ENCODE measurements at regions not wholly inside any gene's neighbourhood (a gene's known extent, or its start where the extent isn't known, plus 50 kb on each side); places are given as distances from the start of the nearest gene placed in this dataset.

DNA sequence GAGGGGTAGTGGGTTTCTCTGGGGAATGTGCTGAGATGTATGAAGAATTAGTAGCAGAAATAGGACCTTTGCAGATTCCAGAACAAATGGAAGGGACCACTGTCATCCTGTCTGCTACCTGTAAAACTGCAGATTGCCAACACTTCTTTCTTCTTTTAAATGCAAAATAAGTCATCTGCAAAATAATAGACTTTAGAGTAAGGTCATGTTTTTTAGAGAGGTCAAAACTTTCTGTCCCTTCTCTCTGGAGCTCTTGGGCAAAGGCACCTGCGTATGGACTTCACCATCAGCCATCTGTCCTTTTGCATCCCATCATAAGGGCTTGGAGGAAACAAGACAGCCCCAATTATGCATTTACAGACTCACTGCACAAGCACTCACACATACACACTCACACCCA, 121.1 kb upstream of the PPARGC1A start:
- Mint-ChIP-seq H3K27me3 (ENCODE audit: unreplicated experiment) (no peaks in the 10 kb centered on the region), H3K4me1 (ENCODE audit: unreplicated experiment) (peaks cover 20% of the 10 kb centered on the region), H3K4me3 (ENCODE audit: unreplicated experiment) (no peak overlapping the region), H3K27ac (ENCODE audit: unreplicated experiment) (no peak overlapping the region), H3K36me3 (ENCODE audit: unreplicated experiment) (no peaks in the 10 kb centered on the region), H3K9me3 (ENCODE audit: unreplicated experiment) (peaks cover 5% of the 10 kb centered on the region)
- DNase-seq (ENCODE audit: extremely low spot score, unreplicated experiment), result no peak
- TF ChIP-seq, protein P1, sequence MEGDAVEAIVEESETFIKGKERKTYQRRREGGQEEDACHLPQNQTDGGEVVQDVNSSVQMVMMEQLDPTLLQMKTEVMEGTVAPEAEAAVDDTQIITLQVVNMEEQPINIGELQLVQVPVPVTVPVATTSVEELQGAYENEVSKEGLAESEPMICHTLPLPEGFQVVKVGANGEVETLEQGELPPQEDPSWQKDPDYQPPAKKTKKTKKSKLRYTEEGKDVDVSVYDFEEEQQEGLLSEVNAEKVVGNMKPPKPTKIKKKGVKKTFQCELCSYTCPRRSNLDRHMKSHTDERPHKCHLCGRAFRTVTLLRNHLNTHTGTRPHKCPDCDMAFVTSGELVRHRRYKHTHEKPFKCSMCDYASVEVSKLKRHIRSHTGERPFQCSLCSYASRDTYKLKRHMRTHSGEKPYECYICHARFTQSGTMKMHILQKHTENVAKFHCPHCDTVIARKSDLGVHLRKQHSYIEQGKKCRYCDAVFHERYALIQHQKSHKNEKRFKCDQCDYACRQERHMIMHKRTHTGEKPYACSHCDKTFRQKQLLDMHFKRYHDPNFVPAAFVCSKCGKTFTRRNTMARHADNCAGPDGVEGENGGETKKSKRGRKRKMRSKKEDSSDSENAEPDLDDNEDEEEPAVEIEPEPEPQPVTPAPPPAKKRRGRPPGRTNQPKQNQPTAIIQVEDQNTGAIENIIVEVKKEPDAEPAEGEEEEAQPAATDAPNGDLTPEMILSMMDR (IDR thresholded peaks at IDR 0.05), result no peak

DNA sequence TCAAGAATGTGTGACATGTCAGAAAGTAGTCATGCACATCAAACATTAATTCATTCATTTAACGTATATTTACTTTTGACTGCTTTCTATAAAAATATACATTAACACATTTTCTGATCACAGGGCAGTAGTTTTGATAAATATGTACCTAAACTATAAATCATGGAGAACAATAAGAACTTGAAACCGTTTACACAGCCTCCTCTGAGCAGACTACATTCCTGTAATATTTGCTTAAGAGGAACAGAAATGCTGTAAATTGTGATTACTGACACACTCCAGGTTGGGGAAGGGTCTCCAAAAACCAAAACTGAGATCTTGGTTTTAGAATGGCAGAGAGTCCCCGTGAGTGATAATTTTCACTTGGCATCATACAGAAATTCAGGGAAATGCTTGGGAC, 120.7 kb upstream of the PPARGC1A start:
- Mint-ChIP-seq H3K27me3 (ENCODE audit: unreplicated experiment) (no peaks in the 10 kb centered on the region), H3K9me3 (ENCODE audit: unreplicated experiment) (peaks cover 5% of the 10 kb centered on the region), H3K4me3 (ENCODE audit: unreplicated experiment) (no peak overlapping the region), H3K27ac (ENCODE audit: unreplicated experiment) (no peak overlapping the region), H3K4me1 (ENCODE audit: unreplicated experiment) (peaks cover 20% of the 10 kb centered on the region), H3K36me3 (ENCODE audit: unreplicated experiment) (no peaks in the 10 kb centered on the region)
- no peak for DNase-seq (ENCODE audit: extremely low spot score, unreplicated experiment)
- TF ChIP-seq, protein P1 (IDR thresholded peaks at IDR 0.05), result no peak

DNA sequence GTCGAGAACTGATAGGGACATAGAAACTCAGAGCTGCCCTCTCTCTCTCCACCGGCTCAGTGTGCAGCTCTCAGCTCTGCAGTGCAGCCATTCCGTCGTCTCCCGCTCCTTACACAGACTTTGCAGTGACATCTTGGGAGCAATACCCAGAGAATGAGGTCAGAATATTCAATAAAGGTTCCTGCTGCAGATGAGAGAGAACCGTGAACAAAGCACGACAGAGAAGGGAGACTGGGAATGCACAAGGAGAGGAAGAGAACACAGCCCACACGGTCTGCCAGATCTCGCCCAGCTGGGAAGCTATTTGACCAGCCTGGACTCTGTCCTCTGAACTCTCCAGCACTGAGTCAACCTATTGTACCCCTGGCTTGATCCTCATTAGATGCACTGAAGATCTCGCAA, 118.0 kb upstream of the PPARGC1A start:
- no peaks in the 10 kb centered on the region for H3K36me3 Mint-ChIP-seq (ENCODE audit: unreplicated experiment)
- no peak overlapping the region for H3K27ac Mint-ChIP-seq (ENCODE audit: unreplicated experiment)
- no peaks in the 10 kb centered on the region for H3K27me3 Mint-ChIP-seq (ENCODE audit: unreplicated experiment)
- H3K4me1 Mint-ChIP-seq (ENCODE audit: unreplicated experiment), result peaks cover 31% of the 10 kb centered on the region
- no peak overlapping the region for H3K4me3 Mint-ChIP-seq (ENCODE audit: unreplicated experiment)
- no peak for DNase-seq (ENCODE audit: extremely low spot score, unreplicated experiment)
- peaks cover 5% of the 10 kb centered on the region for H3K9me3 Mint-ChIP-seq (ENCODE audit: unreplicated experiment)
- TF ChIP-seq, protein P1 (IDR thresholded peaks at IDR 0.05), result no peak

DNA sequence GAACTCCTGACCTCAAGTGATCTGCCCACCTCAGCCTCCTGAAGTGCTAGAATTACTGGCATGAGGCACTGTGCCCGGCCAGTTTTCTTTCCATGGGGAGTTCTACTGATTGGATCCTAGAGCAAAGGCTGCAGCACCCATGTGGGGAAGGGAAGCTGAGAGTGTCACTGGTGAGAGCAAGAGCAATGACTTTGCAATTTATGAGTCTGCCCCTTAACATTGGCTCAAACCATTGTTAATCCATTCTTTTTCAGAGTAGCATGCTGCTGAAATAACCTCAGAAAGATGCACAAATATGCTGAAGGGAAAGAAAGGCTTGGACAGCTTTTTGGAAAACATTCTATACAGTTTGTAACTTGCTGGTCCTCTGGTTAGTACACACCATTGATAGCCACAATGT, 116.4 kb upstream of the PPARGC1A start:
- TF ChIP-seq, protein P1 (IDR thresholded peaks at IDR 0.05), result no peak
- Mint-ChIP-seq H3K4me1 (ENCODE audit: unreplicated experiment) (peaks cover 42% of the 10 kb centered on the region), H3K9me3 (ENCODE audit: unreplicated experiment) (peaks cover 5% of the 10 kb centered on the region), H3K4me3 (ENCODE audit: unreplicated experiment) (no peak overlapping the region), H3K27me3 (ENCODE audit: unreplicated experiment) (no peaks in the 10 kb centered on the region), H3K36me3 (ENCODE audit: unreplicated experiment) (no peaks in the 10 kb centered on the region), H3K27ac (ENCODE audit: unreplicated experiment) (no peak overlapping the region)
- DNase-seq (ENCODE audit: extremely low spot score, unreplicated experiment), result no peak

DNA sequence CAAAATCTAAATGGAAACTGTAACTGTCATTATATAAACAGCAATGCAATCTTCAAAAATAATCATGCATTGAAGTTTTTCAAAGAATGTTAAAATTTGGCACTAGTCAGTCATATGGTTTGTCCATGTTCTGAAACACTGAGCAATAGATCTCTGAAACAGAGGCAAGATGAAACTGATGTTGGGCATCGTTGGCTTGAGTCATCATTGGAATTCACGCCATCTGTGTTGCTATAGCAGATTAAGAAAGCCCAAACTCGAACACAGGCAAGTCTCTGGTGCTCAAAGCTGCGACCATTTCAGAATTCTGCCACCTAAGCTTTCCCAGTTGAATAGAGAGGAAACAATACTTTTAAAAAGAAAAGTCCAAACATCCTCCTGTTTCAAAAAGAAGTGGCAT, 114.1 kb upstream of the PPARGC1A start:
- DNase-seq (ENCODE audit: extremely low spot score, unreplicated experiment), result no peak
- H3K4me1 Mint-ChIP-seq (ENCODE audit: unreplicated experiment), result peaks cover 31% of the 10 kb centered on the region
- H3K9me3 Mint-ChIP-seq (ENCODE audit: unreplicated experiment), result no peaks in the 10 kb centered on the region

More for the DNA sequence above, 114.1 kb upstream of the PPARGC1A start:
- H3K4me3 Mint-ChIP-seq (ENCODE audit: unreplicated experiment), result no peak overlapping the region
- no peaks in the 10 kb centered on the region for H3K27me3 Mint-ChIP-seq (ENCODE audit: unreplicated experiment)
- peak overlapping the region; percentile 66 for H3K27ac Mint-ChIP-seq (ENCODE audit: unreplicated experiment)
- TF ChIP-seq, protein P1 (IDR thresholded peaks at IDR 0.05), result no peak
- H3K36me3 Mint-ChIP-seq (ENCODE audit: unreplicated experiment), result no peaks in the 10 kb centered on the region

Measured in osteocyte (in vitro differentiated cells).